GM10248 (cell line): ENCODE measurements at regions not wholly inside any gene's neighbourhood (a gene's known extent, or its start where the extent isn't known, plus 50 kb on each side); places are given as distances from the start of the nearest gene placed in this dataset.

Experiments
- CTCF ChIA-PET: fragments of 300-600 bp; sonication (Branson Sonifier 250); formaldehyde crosslinking; extraction: SDS; loops from one replicate; lab custom pipeline; 2021; ENCODE audit warnings: antibody characterized with exemption; lab: Yijun Ruan, JAX
- POLR2A ChIA-PET: fragments of 350-650 bp; sonication (Branson Sonifier 250); formaldehyde crosslinking; extraction: SDS; loops from one replicate; lab custom pipeline; 2020; ENCODE audit warnings: antibody characterized with exemption; lab: Yijun Ruan, JAX
- DNase-seq: peaks from one replicate; pipeline ENCODE4 v3.0.0; 2012; ENCODE audit errors: extremely low spot score
- CTCF ChIP-seq: IDR thresholded peaks from 2 replicates; pipeline ENCODE4 v1.5.1; 2012; ENCODE audit warnings: mild to moderate bottlenecking, low read depth; ENCODE audit errors: extremely low read depth, missing control alignments, control extremely low read depth

- no peak for DNase-seq
- no peak for TF ChIP-seq CTCF
- ChIA-PET POLR2A (no interaction called here), CTCF (no interaction called here)
These were observed 134.5 kb upstream of the IL15 start for GRCh38 chr4:141501931-141502330.

DNA sequence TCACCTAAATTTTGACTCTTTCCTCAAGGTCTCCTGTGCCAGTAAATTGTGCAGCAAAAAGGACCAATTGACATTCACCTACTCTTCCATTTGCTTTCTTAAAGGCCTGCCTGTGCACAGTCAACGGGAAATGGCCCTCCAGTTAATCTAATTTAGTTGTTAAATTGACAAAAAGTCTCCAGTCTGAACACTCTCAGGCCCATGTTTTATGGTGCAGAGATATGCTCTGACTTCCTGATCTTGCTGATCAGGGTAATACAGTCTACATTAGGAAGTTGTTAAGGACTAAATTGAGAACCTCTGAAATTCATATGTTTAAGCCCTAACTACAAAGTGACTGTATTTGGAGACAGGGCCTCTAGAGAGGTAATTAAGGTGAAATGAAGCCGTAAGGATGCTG, 133.6 kb upstream of the IL15 start:
- no peak for TF ChIP-seq CTCF
- POLR2A ChIA-PET: no interaction called here
- CTCF ChIA-PET: no interaction called here

DNA sequence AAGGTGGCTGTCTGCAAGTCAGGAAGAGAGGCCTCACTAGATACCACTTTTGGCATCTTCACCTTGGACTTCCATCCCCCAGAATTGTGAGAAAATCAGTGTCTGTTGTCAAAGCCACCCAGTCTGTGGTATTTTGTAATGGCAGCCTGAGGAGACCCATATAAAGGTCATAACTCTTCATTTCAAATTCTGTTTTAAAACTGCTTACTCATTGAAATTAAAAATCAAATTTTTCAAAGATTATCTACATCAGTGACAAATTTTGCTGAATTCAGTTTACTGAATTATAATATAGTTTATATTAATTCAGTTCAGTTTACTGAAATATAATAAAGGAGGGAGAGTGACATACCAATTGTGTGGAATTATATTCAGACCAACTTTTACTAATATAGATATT, 133.1 kb upstream of the IL15 start:
- TF ChIP-seq CTCF: no peak
- ChIA-PET POLR2A (no interaction called here), CTCF (no interaction called here)
- DNase-seq: no peak

More for the DNA sequence above, 133.6 kb upstream of the IL15 start:
- DNase-seq: no peak

GRCh38 chr4:141511055-141511454, 125.3 kb upstream of the IL15 start:
- no peak for DNase-seq
- CTCF ChIA-PET: interaction anchor here (1.2 kb wide), 1 partner anchor 12 kb away, joined by 4 read pairs; no protein-coding TSS in a partner anchor
- TF ChIP-seq CTCF: no peak
- POLR2A ChIA-PET: no interaction called here

- DNase-seq: no peak
- ChIA-PET POLR2A (no interaction called here), CTCF (interaction anchor here (1.5 kb wide), 1 partner anchor 11 kb away, joined by 4 read pairs; no protein-coding TSS in a partner anchor)
- TF ChIP-seq CTCF: no peak
These were observed 122.5 kb upstream of the IL15 start for GRCh38 chr4:141513866-141514265.

GRCh38 chr4:141518222-141518621, 118.2 kb upstream of the IL15 start:
- no peak for DNase-seq
- POLR2A ChIA-PET: no interaction called here
- CTCF ChIA-PET: interaction anchor here (1.1 kb wide), 1 partner anchor 44 kb away, joined by 3 read pairs; no protein-coding TSS in a partner anchor
- no peak for TF ChIP-seq CTCF

GRCh38 chr4:141524116-141524515, 112.3 kb upstream of the IL15 start:
- POLR2A ChIA-PET: no interaction called here
- DNase-seq: no peak
- CTCF ChIA-PET: no interaction called here
- TF ChIP-seq CTCF: no peak
